Left renal cortex interstitium (tissue), 4 donors: ENCODE measurements at regions not wholly inside any gene's neighbourhood (a gene's known extent, or its start where the extent isn't known, plus 50 kb on each side); places are given as distances from the start of the nearest gene placed in this dataset.
"Not testable (repeated sequence)": the region's sequence is repeated elsewhere in the genome, so short reads cannot be mapped to it uniquely, and the experiment has no call there.

ENCODE experiments used
- DNase-seq, 4 donors: peaks; one replicate each; pipeline ENCODE4 v3.0.0-alpha.2; 2013; ENCODE audit warnings: low read depth in 4 of 4, low spot score in 2 of 4, missing footprints in 1 of 4

DNA sequence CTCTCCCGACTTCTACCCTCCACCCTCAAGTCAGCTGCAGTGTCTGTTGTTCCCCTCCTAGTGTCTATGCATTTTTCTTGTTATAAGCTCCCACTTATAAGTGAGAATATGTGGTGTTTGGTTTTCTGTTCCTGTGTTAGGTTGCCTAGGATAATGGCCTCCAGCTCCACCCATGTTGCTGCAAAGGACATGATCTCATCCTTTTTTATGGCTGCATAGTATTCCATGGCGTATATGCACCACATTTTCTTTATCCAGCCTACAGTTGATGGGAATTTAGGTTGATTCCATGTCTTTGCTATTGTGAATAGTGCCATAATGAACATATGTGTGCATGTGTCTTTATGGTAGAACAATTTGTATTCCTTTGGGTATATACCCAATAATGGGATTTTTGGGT is 80.7 kb downstream of the SPTSSA start:
- DNase-seq = not testable (repeated sequence)

- DNase-seq = no peak
These were observed 81.6 kb downstream of the SPTSSA start for GRCh38 chr14:34380471-34380845.

- DNase-seq = no peak
These were observed 82.1 kb downstream of the SPTSSA start for GRCh38 chr14:34379816-34380470.

DNA sequence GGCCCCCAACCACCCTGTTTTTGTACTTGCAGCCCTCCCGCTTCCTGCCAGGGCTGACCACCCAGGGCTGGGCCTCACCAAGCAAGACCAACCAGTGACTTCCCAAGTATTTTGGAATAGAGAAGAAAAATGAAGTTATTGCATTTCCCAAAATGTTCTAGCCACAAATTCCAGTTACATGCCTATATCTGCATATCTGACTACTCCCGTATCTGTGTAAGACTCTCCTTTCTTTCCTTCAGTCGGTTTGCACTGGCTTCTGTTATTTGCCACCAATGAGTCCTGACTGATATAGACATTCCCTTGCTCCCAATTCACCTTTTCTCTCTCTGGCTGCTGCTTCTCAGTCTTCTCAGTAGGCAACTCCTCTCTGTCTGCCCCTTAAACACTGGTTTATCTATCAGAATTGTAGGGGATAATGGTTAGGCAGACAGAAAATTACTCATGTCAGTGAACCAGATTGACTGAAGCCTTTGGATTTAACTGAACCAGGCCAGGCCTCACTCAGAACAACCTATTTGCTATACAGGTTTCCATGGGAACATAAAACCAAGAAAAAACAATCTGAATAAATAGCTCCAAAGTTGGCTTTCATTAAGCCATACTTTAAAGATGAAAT is 85.3 kb downstream of the SPTSSA start:
- DNase-seq = no peak

DNA sequence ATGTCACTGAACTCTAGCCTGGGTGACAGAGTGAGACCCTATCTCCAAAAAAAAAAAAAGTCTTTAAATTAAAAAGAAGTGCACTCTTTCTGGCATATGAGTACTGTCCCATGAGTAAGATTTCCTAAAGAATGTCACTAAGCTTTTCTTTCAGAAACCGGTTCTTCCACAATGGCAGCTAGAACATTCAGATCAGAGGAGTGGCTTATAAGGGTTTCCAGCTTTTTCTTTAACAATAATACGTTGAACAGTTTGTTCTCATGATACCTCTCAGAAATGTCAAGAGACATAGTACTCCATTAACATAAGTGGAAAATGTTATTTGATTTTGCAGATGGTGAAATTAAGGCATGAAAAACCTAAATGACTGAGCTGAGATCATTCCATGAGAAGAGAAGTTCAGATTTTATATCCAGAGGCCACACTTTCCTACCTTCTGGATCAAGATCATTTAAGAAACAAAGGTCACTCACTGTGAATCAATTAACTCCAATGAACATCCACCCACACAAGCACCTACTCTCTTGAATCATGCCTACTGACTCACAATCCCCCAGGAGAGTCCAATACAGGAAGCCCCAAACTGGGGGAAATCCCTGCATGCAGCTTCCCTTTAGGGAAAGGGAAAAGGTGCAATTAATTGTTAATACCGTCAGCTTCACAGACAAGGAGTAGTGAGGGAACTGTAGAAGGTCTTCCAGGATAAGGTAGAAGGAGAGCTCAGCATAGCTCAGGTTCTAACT is 86.9 kb downstream of the SPTSSA start:
- DNase-seq = no peak

DNA sequence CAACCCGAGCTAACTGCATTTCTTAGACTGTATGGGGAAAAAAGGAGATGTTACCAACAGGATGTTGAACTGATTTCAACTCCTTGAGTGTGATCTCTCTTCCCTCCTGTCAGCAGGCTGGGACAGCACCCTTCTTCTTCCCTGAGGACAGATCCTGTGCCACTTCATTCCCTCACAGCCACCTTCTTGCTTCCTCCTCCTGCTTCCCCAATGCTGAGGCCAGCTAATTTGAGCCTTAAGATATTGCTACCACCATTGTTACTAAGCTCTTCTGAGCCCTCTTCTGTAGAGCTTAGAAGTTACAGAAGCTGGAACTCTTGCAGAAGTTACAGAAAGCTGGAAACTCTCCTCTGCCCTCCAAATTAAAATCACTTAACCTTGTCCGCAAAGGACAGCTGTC is 88.8 kb downstream of the SPTSSA start:
- DNase-seq = no peak

DNA sequence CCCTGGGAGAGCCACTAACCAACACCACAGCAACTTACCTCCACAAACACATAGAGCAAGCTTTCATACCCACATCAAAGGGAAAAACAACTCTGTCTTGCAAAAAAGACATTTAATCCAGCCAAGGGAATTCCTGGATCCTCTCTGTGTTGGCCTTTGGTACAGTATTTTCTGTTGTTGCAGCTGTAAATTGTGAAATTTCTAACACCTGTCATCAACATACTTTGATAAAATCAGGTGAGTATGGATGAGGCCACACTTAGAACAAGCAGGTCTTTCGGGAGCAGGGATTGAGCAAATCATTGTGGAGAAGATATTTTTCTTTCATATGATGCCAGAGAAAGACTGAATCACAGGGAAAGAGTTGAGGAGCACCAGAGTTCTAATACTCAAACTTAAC is 89.3 kb downstream of the SPTSSA start:
- DNase-seq = no peak

DNA sequence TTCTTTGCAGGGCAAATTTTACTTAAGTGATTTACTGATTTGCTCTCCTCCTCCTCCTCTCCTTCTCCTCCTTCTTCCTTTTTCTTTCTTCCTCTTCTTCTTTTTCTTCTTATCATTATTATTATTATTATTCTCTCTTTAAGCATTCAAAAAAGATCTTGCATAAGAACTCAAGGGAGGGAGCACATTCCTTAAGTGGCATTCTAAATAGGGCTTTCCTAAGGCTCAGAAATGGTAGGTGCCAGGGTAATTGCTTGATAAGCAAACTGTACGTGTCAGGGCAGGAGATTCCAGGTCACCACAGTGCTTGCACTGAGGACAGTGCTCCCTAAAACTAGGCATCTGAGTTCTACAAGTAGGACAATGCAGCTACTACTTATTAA is 92.4 kb downstream of the SPTSSA start:
- DNase-seq = no peak

DNA sequence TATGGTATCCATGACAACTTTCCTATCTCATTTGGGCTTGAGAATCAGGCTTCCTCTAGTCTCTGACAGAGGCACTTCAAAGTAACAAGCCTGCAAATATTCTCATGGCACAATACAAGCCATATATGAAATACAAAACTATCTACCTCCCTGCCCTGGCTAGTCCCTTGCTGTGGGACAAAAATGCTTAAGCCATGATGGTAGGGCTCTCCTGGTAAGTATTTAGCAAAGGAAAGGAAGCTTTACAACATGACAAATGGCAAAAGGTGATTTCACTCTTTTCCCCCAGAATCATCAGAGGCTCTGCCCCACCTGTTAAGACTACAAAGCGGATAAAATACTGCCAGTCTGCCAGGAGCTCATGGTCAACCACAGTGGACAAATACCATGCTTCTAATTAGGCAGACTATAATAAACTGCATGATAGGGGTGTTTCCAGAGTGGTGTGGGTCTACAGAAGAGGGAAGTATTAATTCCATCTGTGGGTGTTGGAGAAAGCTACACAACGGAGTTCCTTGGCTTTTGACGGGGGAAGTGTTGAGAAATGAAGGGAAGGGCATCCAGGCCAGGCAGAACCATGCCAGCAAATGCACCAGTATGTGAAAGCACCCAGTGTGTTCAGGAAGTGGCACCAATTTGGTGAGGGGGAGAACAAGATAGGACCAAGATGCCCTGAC is 92.9 kb downstream of the SPTSSA start:
- no peak for DNase-seq

DNA sequence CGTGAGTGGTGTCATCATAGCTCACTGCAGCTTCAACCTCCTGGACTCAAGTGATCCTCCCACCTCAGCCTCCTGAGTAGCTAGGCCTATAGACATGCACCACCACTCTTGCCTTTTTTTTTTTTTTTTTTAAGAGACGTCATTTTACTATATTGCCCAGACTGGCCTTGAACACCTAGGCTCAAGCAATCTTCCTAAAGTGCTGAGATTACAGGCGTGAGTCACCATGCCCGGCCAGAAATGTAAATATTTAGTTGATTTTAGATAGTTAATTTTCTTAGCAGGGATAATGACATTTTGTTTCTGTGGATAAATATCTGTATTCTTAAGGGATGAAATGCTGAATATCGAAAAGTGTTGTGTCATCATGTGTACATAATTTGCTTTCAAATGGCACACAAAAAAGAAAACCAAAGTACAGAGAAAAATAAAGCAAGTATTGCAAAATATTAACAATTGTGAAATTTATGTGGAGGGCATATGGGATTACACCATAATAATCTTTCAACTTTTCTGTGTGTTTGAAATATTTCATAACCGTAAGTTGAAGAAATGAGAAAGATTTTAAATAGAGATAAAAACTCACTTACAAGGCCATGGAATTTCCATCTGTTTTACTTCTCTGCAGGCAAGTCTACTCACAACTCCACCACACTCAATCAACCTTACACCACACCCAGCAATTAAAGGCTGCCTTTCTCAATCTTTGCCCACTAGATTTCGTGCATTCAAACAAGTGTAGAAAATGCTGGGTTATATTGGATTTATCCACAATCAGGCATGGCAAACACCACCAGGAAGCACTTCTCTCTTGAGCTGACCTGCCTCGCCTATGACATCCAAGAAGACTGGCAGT is 93.7 kb downstream of the SPTSSA start:
- DNase-seq = no peak

DNA sequence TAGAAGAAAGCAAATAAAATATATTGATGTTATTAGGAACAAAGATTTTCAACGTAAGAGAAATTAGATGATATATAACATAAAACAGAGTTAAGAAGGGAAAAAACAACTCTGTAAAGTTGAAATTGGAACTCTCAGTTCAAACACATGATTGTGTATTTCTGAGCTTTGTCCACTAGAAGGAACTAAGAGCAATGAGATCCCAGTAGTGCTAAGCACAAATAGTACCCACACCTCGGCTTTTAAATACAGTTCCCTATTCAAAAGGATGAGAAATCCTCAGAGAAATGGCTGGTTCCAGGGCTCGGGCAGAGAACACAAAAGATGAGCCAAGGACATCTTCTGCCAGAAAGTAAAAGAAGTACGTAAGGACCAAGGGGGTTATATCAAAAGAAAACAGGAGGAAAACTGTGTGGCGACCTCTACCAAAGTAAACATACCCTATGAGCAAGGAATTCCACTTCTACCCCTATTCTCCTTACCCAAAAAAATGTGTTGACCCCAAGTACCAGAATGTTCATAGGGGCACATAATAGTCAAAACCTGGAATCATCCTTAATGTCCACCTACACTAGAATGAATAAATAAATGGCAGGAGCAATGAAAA is 96.6 kb downstream of the SPTSSA start:
- no peak for DNase-seq

- no peak for DNase-seq
These were observed 97.8 kb downstream of the SPTSSA start for GRCh38 chr14:34364201-34364600.

GRCh38 chr14:34363733-34364134 is 98.3 kb downstream of the SPTSSA start:
- DNase-seq = no peak

- DNase-seq = no peak
These were observed 99.3 kb downstream of the SPTSSA start for GRCh38 chr14:34362641-34363251.

DNA sequence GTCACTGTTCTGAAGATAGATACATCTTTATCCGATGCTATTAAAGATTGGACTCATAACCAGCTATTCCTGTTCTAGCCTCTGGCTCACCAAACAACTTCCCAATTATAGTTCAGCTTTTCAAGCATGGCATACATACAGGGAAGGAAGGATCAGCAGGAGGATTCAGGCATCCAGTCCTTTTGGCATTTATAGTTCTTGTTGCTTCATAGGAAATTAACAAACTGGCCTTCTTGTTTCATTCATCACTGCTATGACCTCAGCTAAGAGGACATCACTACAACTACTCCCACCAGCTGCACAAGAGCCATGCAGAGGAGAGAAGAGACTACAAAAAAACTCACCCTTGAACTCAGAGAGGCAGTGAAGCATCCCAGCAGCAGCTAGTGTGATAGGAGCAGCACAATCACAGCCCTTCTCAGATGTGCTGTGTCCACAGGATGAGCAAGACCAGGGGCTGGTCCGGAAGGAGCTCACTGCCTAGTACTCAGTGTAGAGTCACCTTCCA is 100.5 kb downstream of the SPTSSA start:
- DNase-seq = peak in 1 of 4 donors; percentile 21

GRCh38 chr14:34359420-34360117 is 102.5 kb downstream of the SPTSSA start:
- DNase-seq = no peak

GRCh38 chr14:34356264-34356654 is 105.8 kb downstream of the SPTSSA start:
- no peak for DNase-seq

- no peak for DNase-seq
These were observed 106.3 kb downstream of the SPTSSA start for GRCh38 chr14:34355584-34356263.
